ENCODE measurements at regions not wholly inside any gene's neighbourhood (a gene's known extent, or its start where the extent isn't known, plus 50 kb on each side); places are given as distances from the start of the nearest gene placed in this dataset.

GRCh38 chr11:92811341-92811740, 158.1 kb upstream of the MTNR1B start:
- no peaks in the 10 kb centered on the region for H3K36me3 Mint-ChIP-seq
- no peaks in the 10 kb centered on the region for H3K9me3 Mint-ChIP-seq
- no peaks in the 10 kb centered on the region for H3K27me3 Mint-ChIP-seq
- no peaks in the 10 kb centered on the region for H3K4me1 Mint-ChIP-seq
- no peak for DNase-seq
- no peak overlapping the region for H3K27ac Mint-ChIP-seq
- H3K4me3 Mint-ChIP-seq: no peak overlapping the region

GRCh38 chr11:92812841-92813240, 156.6 kb upstream of the MTNR1B start:
- no peak overlapping the region for H3K27ac Mint-ChIP-seq
- DNase-seq: no peak
- no peaks in the 10 kb centered on the region for H3K9me3 Mint-ChIP-seq
- H3K4me3 Mint-ChIP-seq: no peak overlapping the region
- H3K36me3 Mint-ChIP-seq: no peaks in the 10 kb centered on the region
- no peaks in the 10 kb centered on the region for H3K4me1 Mint-ChIP-seq
- H3K27me3 Mint-ChIP-seq: no peaks in the 10 kb centered on the region

DNA sequence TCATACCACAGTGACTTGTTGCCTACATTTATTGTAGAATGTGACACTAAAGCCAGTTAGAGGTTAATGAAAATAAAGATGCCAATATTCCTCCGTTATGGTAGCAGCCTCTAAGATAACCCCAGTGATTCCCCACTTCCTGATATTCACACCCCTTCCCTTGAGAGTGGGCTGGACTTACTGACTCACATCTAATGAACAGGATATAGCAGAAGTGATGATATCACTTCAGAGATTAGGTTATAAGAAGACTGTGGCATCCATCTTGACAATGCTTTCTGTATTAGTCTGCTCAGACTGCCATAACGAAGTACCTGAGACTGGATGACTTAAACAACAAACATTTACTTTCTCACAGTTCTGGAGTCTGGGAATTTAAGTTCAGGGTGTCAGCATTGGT, 149.6 kb upstream of the MTNR1B start:
- H3K27ac Mint-ChIP-seq: no peak overlapping the region
- no peaks in the 10 kb centered on the region for H3K9me3 Mint-ChIP-seq
- H3K4me3 Mint-ChIP-seq: no peak overlapping the region
- no peaks in the 10 kb centered on the region for H3K4me1 Mint-ChIP-seq
- no peaks in the 10 kb centered on the region for H3K36me3 Mint-ChIP-seq
- DNase-seq: no peak
- H3K27me3 Mint-ChIP-seq: no peaks in the 10 kb centered on the region

DNA sequence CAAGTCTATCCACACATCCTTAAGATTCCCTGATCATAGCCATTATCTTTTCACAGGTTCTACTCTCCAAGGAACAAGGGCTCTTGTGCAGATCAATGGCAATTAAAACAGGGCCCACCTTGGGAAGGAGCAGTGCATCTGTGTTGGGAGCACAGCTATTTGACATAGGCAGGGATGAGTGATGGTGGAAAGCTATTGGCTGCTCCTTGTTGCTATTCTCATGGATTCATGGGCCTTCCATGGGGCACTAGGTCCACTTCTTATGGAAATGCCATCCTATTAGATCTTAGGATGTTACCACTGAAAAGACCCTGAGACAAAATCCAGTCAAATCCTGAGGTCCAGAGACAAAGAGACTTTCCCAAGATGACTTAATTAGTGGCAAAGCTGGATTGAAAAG, 148.6 kb upstream of the MTNR1B start:
- no peak overlapping the region for H3K27ac Mint-ChIP-seq
- no peaks in the 10 kb centered on the region for H3K36me3 Mint-ChIP-seq
- H3K27me3 Mint-ChIP-seq: no peaks in the 10 kb centered on the region
- H3K4me3 Mint-ChIP-seq: no peak overlapping the region
- DNase-seq: no peak
- no peaks in the 10 kb centered on the region for H3K4me1 Mint-ChIP-seq
- H3K9me3 Mint-ChIP-seq: no peaks in the 10 kb centered on the region

DNA sequence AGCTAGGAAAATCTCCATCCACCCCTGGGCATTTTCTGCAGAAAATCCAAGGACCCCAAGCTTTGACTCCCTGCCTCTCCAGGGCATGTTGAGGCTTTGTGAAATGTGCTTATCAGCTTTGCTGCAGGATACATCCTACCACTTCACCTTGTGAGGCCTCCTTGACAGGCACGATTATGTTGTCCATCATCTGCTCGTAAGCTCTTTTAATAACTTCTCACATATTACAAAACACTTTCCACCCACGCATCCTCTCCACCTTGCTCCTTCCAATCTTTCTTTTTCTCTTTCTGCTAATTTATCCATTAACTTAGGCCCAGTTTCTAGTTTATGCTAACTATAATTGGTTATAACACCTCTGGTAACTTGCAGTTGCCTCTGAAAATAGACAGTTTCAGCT, 147.0 kb upstream of the MTNR1B start:
- H3K4me3 Mint-ChIP-seq: no peak overlapping the region
- H3K9me3 Mint-ChIP-seq: no peaks in the 10 kb centered on the region
- H3K4me1 Mint-ChIP-seq: no peaks in the 10 kb centered on the region
- no peak overlapping the region for H3K27ac Mint-ChIP-seq
- H3K27me3 Mint-ChIP-seq: no peaks in the 10 kb centered on the region
- H3K36me3 Mint-ChIP-seq: no peaks in the 10 kb centered on the region
- no peak for DNase-seq

- Mint-ChIP-seq H3K4me3 (no peak overlapping the region), H3K9me3 (no peaks in the 10 kb centered on the region), H3K27ac (no peak overlapping the region), H3K36me3 (no peaks in the 10 kb centered on the region), H3K4me1 (no peaks in the 10 kb centered on the region), H3K27me3 (no peaks in the 10 kb centered on the region)
- no peak for DNase-seq
These were observed 143.3 kb upstream of the MTNR1B start for GRCh38 chr11:92826136-92826535.

DNA sequence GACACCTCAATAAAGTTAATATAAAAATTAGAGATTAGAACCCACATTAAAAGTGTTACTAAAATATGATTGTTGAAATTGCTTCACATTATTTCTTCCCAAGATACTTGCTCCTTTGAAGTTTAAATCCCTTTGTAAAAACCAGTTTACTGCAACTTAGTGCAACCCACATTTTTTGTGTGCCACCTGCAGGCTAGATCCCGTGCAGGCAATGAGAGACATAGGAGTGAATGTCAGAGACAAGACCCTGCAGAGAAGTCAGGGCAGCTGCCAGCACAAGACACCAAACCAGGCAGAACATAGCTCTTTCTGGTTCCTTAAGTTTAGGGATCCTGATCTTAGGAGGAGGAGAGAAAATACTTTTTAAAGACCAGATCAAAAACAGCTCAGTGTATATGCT, 142.8 kb upstream of the MTNR1B start:
- H3K9me3 Mint-ChIP-seq: no peaks in the 10 kb centered on the region
- no peak overlapping the region for H3K4me3 Mint-ChIP-seq
- H3K4me1 Mint-ChIP-seq: no peaks in the 10 kb centered on the region
- no peaks in the 10 kb centered on the region for H3K27me3 Mint-ChIP-seq
- no peak for DNase-seq
- no peaks in the 10 kb centered on the region for H3K36me3 Mint-ChIP-seq
- no peak overlapping the region for H3K27ac Mint-ChIP-seq

GRCh38 chr11:92827132-92827531, 142.3 kb upstream of the MTNR1B start:
- Mint-ChIP-seq H3K27me3 (no peaks in the 10 kb centered on the region), H3K9me3 (no peaks in the 10 kb centered on the region), H3K27ac (no peak overlapping the region), H3K4me1 (no peaks in the 10 kb centered on the region), H3K36me3 (no peaks in the 10 kb centered on the region), H3K4me3 (no peak overlapping the region)
- DNase-seq: no peak

DNA sequence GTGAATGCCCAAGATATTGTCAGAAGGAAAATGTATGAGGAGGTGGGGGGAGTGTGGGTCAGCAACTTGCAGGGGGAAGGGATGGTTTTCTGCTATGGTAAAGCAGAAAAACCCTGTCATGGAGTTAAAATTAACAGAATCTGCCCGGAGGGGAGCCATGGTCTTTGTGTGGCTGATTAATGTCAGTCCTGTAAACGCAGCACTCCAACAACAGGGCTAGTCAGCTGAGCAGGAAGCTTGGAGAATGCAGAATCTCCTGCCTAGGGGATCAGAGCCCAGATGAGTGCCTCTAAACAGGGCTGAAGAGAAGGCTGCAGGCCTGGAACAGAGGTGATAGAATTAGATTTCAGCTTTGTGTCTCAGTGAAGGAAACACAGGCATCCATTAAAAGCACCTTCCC, 140.9 kb upstream of the MTNR1B start:
- Mint-ChIP-seq H3K27me3 (no peaks in the 10 kb centered on the region), H3K27ac (no peak overlapping the region), H3K36me3 (no peaks in the 10 kb centered on the region), H3K9me3 (no peaks in the 10 kb centered on the region), H3K4me1 (no peaks in the 10 kb centered on the region), H3K4me3 (no peak overlapping the region)
- DNase-seq: no peak

DNA sequence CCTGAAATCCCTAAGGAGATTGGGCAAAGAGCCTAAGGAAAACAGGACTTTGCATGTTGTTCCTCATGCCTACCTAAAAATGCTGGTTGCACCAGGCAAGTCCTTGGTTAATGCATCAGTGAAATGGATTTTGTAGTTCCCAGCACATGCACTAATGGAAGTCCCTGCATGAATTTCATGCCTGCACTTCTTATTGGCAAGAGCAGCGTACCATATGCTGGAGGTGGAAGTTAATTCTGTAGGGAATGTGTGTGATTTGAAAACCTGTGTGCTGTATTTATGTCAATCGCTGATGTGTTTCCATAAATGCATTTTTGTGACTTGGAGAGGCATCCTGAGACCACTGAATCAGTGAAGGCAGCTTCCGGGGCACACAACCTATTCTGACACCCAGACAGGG, 140.3 kb upstream of the MTNR1B start:
- no peak for DNase-seq
- Mint-ChIP-seq H3K4me1 (no peaks in the 10 kb centered on the region), H3K36me3 (no peaks in the 10 kb centered on the region), H3K9me3 (no peaks in the 10 kb centered on the region), H3K27me3 (no peaks in the 10 kb centered on the region), H3K27ac (no peak overlapping the region), H3K4me3 (no peak overlapping the region)

DNA sequence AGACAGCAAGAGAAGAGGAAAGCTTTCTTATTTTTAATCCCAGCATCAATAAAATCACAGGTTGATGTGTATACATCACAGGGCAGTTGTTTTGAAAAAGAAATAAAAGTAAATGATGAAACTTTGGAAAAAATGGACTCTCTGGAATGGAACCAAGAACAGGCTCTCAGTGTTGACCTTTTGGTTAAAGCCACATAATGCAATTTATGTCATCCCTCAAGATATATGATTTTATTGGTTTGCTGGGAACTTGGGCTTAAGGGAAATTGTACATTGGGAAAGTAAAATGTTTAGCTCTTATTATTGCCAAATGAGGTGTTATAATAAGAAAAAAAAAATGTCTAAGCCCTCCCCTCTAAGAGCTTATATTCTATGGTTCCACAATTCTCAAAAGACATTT, 139.8 kb upstream of the MTNR1B start:
- DNase-seq: no peak
- no peak overlapping the region for H3K4me3 Mint-ChIP-seq
- H3K4me1 Mint-ChIP-seq: no peaks in the 10 kb centered on the region
- H3K9me3 Mint-ChIP-seq: no peaks in the 10 kb centered on the region
- H3K27me3 Mint-ChIP-seq: no peaks in the 10 kb centered on the region
- no peak overlapping the region for H3K27ac Mint-ChIP-seq
- no peaks in the 10 kb centered on the region for H3K36me3 Mint-ChIP-seq

- Mint-ChIP-seq H3K36me3 (no peaks in the 10 kb centered on the region), H3K27ac (no peak overlapping the region), H3K9me3 (no peaks in the 10 kb centered on the region), H3K27me3 (peaks cover under 1% of the 10 kb centered on the region), H3K4me3 (no peak overlapping the region), H3K4me1 (no peaks in the 10 kb centered on the region)
- DNase-seq: no peak
These were observed 138.9 kb upstream of the MTNR1B start for GRCh38 chr11:92830377-92831155.

- no peak for DNase-seq
- Mint-ChIP-seq H3K27ac (no peak overlapping the region), H3K36me3 (no peaks in the 10 kb centered on the region), H3K9me3 (no peaks in the 10 kb centered on the region), H3K27me3 (peaks cover 5% of the 10 kb centered on the region), H3K4me3 (no peak overlapping the region), H3K4me1 (no peaks in the 10 kb centered on the region)
These were observed 135.0 kb upstream of the MTNR1B start for GRCh38 chr11:92834296-92835020.

DNA sequence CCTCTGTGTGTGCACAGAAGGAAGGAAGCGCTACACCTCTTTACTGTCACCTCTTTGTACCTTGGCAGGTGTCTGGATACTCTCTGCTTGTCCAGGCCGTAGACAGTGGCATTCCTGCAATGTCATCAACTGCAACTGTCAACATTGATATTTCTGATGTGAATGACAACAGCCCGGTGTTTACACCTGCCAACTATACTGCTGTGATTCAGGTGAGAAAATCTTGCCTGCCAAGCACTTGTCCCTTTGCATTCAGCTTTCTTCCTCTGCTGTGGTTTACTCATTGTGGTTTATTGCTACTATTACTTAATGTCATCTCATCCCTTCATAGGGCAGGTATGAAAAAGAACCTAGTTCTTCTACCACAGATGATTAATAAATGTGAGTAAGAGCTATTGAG, 131.9 kb upstream of the MTNR1B start:
- Mint-ChIP-seq H3K9me3 (no peaks in the 10 kb centered on the region), H3K4me3 (no peak overlapping the region), H3K4me1 (no peaks in the 10 kb centered on the region), H3K27ac (no peak overlapping the region), H3K27me3 (peaks cover 5% of the 10 kb centered on the region), H3K36me3 (no peaks in the 10 kb centered on the region)
- DNase-seq: no peak

DNA sequence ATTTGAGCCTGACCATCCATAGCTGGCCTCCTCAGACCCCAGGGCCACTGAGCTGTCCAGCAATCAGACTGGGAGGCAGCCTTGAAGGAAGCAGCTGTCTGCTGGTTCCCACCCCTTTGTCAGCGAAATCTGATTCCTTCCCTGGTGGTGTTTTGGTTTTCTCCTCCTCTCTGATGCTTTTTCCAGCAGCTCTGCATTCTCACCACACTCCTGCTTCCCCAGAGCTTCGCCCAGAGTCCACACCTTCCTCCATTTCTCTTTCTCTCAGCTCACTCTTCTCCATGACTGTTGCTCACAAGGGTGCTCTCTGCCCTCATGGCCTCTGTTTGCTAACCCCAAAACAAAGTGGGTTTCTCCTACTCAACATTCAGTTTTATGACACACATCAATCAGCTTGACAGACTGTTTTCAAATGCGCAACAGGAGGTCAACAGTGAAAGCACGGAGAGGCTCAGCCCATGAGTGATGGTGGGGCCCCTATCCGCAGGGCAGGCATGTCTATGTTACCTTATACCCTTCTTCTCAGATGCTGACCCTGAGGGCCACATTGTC, 130.6 kb upstream of the MTNR1B start:
- DNase-seq: no peak
- Mint-ChIP-seq H3K36me3 (no peaks in the 10 kb centered on the region), H3K27me3 (peaks cover 5% of the 10 kb centered on the region), H3K9me3 (no peaks in the 10 kb centered on the region), H3K4me1 (no peaks in the 10 kb centered on the region), H3K27ac (no peak overlapping the region), H3K4me3 (no peak overlapping the region)

DNA sequence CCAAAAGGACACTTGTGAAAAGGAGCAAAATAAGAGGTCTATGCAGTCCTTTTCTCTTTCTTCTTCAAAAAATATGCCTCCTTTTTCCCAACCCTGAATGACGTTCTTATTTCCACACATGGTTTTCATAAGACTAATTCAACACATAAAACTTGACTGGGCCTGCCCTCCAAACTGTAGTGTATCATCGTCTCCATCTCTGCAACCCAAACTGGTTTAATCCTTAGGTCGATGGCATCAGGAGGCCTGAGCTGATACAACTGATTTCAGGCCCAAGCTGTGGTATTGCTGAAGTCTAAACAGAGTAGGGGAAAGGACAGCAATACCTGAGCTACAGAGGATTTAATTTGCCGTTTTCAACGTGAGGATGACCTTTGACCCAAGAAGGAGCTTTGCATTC, 130.0 kb upstream of the MTNR1B start:
- no peaks in the 10 kb centered on the region for H3K4me1 Mint-ChIP-seq
- H3K4me3 Mint-ChIP-seq: no peak overlapping the region
- no peaks in the 10 kb centered on the region for H3K9me3 Mint-ChIP-seq
- H3K36me3 Mint-ChIP-seq: no peaks in the 10 kb centered on the region
- H3K27ac Mint-ChIP-seq: no peak overlapping the region
- peaks cover 5% of the 10 kb centered on the region for H3K27me3 Mint-ChIP-seq
- no peak for DNase-seq

Data from activated naive CD8-positive, alpha-beta T cell treated with anti-CD3 and anti-CD28 coated beads for 36 hours (primary cell).